ENCODE measurements at regions not wholly inside any gene's neighbourhood (a gene's known extent, or its start where the extent isn't known, plus 50 kb on each side); places are given as distances from the start of the nearest gene placed in this dataset.

DNA sequence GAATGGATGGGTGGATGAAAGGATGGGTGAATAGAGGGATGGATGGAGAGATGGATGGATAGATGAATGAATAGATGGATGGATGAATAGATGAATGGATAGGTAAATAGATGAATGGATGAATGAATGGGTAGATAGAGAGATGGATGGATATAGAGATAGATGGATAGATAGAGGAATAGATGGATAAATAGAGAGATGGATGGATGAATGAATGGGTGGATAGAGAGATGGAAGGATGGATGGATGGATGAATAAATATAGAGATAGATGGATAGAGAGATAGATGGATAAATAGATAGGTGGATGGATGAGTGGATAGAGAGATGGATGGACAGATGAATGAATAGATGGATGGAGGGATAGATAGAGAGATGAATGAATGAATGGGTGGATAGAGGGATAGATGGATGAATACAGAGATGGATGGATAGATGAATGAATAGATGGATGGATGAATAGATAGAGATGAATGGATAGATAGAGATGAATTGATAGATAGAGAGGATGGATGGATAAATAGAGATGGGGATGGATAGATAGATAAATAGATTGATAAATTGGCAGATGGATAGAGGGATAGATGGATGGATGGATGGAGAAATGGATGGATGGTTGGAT is 106.7 kb upstream of the SOX1 start:
- Mint-ChIP-seq H3K4me1 (ENCODE audit: unreplicated experiment) (no peaks in the 10 kb centered on the region), H3K4me3 (ENCODE audit: unreplicated experiment) (no peak overlapping the region), H3K27ac (ENCODE audit: unreplicated experiment) (no peak overlapping the region), H3K9me3 (ENCODE audit: unreplicated experiment) (no peaks in the 10 kb centered on the region), H3K36me3 (ENCODE audit: unreplicated experiment) (no peaks in the 10 kb centered on the region), H3K27me3 (ENCODE audit: unreplicated experiment) (no peaks in the 10 kb centered on the region)
- DNase-seq (ENCODE audit: extremely low spot score, unreplicated experiment), result no peak
- TF ChIP-seq, protein P1, sequence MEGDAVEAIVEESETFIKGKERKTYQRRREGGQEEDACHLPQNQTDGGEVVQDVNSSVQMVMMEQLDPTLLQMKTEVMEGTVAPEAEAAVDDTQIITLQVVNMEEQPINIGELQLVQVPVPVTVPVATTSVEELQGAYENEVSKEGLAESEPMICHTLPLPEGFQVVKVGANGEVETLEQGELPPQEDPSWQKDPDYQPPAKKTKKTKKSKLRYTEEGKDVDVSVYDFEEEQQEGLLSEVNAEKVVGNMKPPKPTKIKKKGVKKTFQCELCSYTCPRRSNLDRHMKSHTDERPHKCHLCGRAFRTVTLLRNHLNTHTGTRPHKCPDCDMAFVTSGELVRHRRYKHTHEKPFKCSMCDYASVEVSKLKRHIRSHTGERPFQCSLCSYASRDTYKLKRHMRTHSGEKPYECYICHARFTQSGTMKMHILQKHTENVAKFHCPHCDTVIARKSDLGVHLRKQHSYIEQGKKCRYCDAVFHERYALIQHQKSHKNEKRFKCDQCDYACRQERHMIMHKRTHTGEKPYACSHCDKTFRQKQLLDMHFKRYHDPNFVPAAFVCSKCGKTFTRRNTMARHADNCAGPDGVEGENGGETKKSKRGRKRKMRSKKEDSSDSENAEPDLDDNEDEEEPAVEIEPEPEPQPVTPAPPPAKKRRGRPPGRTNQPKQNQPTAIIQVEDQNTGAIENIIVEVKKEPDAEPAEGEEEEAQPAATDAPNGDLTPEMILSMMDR (IDR thresholded peaks at IDR 0.05), result no peak

- H3K27ac Mint-ChIP-seq (ENCODE audit: unreplicated experiment), result no peak overlapping the region
- H3K4me3 Mint-ChIP-seq (ENCODE audit: unreplicated experiment), result no peak overlapping the region
- H3K36me3 Mint-ChIP-seq (ENCODE audit: unreplicated experiment), result no peaks in the 10 kb centered on the region
- no peaks in the 10 kb centered on the region for H3K9me3 Mint-ChIP-seq (ENCODE audit: unreplicated experiment)
- H3K4me1 Mint-ChIP-seq (ENCODE audit: unreplicated experiment), result no peaks in the 10 kb centered on the region
- TF ChIP-seq, protein P1 (IDR thresholded peaks at IDR 0.05), result no peak
- no peaks in the 10 kb centered on the region for H3K27me3 Mint-ChIP-seq (ENCODE audit: unreplicated experiment)
- no peak for DNase-seq (ENCODE audit: extremely low spot score, unreplicated experiment)
Measured at GRCh38 chr13:111961236-111961635, 105.7 kb upstream of the SOX1 start.

DNA sequence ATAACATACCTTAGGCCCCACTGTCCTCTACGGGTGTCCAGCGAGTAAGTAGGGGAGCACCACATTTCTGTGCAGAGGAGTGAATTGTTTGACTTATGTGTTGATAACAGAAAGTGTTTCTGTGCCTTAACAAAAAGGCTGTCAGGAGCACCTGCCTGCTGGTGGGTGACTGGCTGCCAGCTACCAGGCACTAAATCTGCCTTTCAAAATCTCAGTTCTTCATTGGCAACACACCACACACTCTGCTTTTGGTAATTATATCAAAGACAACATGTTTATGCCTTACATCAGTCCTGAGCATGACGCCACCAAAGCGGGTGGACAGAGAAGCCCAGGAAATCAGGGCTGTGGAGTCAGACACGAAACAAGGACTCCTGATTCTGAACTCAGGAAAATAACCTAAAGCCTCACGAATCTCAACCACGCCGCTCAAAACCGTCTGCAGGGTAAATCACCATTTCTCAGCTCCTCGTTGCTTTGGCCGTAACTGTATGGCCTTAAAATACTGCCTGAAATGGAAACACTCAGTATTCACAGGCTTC is 105.2 kb upstream of the SOX1 start:
- Mint-ChIP-seq H3K4me3 (ENCODE audit: unreplicated experiment) (no peak overlapping the region), H3K27ac (ENCODE audit: unreplicated experiment) (no peak overlapping the region), H3K27me3 (ENCODE audit: unreplicated experiment) (no peaks in the 10 kb centered on the region), H3K36me3 (ENCODE audit: unreplicated experiment) (no peaks in the 10 kb centered on the region), H3K9me3 (ENCODE audit: unreplicated experiment) (no peaks in the 10 kb centered on the region), H3K4me1 (ENCODE audit: unreplicated experiment) (no peaks in the 10 kb centered on the region)
- TF ChIP-seq, protein P1 (IDR thresholded peaks at IDR 0.05), result no peak
- DNase-seq (ENCODE audit: extremely low spot score, unreplicated experiment), result no peak

- Mint-ChIP-seq H3K36me3 (ENCODE audit: unreplicated experiment) (no peaks in the 10 kb centered on the region), H3K27ac (ENCODE audit: unreplicated experiment) (no peak overlapping the region), H3K27me3 (ENCODE audit: unreplicated experiment) (no peaks in the 10 kb centered on the region), H3K9me3 (ENCODE audit: unreplicated experiment) (no peaks in the 10 kb centered on the region), H3K4me1 (ENCODE audit: unreplicated experiment) (no peaks in the 10 kb centered on the region), H3K4me3 (ENCODE audit: unreplicated experiment) (no peak overlapping the region)
- no peak for DNase-seq (ENCODE audit: extremely low spot score, unreplicated experiment)
- TF ChIP-seq, protein P1 (IDR thresholded peaks at IDR 0.05), result no peak
Measured at GRCh38 chr13:111962431-111962891, 104.5 kb upstream of the SOX1 start.

DNA sequence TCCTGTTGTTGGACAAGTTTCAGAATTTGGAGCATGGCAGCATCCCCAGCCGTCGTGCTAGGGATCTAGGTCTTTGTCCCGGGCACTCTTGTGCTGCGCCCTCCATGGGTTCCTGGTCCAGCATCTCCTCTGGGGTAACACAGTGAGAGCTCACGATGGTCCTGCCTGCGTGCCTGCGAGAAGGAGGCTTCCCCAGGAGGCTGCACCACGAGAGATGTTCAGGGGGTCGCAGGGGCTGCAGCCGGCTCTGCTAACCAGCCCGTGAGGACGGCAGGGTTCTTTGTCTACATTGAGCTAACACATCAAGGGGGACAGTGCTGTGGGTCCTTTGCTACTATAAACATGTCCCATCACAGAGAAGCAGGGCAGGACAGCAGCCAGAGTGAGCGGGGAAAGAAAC is 103.9 kb upstream of the SOX1 start:
- Mint-ChIP-seq H3K4me3 (ENCODE audit: unreplicated experiment) (no peak overlapping the region), H3K4me1 (ENCODE audit: unreplicated experiment) (no peaks in the 10 kb centered on the region), H3K27me3 (ENCODE audit: unreplicated experiment) (no peaks in the 10 kb centered on the region), H3K36me3 (ENCODE audit: unreplicated experiment) (no peaks in the 10 kb centered on the region), H3K9me3 (ENCODE audit: unreplicated experiment) (no peaks in the 10 kb centered on the region), H3K27ac (ENCODE audit: unreplicated experiment) (no peak overlapping the region)
- no peak for DNase-seq (ENCODE audit: extremely low spot score, unreplicated experiment)
- TF ChIP-seq, protein P1 (IDR thresholded peaks at IDR 0.05), result no peak

Measured in osteocyte (in vitro differentiated cells).